GM12872 (cell line): ENCODE measurements at regions not wholly inside any gene's neighbourhood (a gene's known extent, or its start where the extent isn't known, plus 50 kb on each side); places are given as distances from the start of the nearest gene placed in this dataset.

ENCODE experiments used
- CTCF ChIP-seq: IDR thresholded peaks from 3 replicates; pipeline ENCODE4 v1.5.1; 2011; ENCODE audit warnings: low read depth, mild to moderate bottlenecking, low read length, moderate library complexity; ENCODE audit not compliant: insufficient read depth

GRCh38 chr6:8218861-8219260 is 116.5 kb upstream of the EEF1E1 start:
- TF ChIP-seq CTCF, result no peak

- no peak for TF ChIP-seq CTCF
Measured at GRCh38 chr6:8215631-8216030, 113.3 kb upstream of the EEF1E1 start.

DNA sequence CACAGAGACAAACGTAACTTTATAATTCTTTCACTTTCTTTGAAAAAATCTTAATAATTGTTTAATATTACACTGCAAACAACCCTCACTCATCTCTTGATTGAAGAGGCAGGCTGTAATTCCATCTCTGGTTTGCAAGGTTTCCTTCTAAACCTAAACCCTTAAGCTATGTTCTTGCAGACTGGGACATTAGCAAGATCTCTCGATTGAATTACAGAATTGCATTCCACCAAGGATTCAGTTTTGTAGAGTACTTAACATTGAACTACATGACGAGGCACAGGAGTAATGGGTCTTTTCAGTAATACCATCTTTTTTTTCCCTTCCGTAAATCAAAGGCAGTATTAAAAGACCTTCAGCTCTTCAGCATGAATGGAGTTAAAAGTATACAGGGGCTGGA is 111.6 kb upstream of the EEF1E1 start:
- TF ChIP-seq CTCF, result no peak

- no peak for TF ChIP-seq CTCF
Measured at GRCh38 chr6:8212720-8213434, 110.5 kb upstream of the EEF1E1 start.

- no peak for TF ChIP-seq CTCF
Measured at GRCh38 chr6:8207869-8208191, 105.5 kb upstream of the EEF1E1 start.

DNA sequence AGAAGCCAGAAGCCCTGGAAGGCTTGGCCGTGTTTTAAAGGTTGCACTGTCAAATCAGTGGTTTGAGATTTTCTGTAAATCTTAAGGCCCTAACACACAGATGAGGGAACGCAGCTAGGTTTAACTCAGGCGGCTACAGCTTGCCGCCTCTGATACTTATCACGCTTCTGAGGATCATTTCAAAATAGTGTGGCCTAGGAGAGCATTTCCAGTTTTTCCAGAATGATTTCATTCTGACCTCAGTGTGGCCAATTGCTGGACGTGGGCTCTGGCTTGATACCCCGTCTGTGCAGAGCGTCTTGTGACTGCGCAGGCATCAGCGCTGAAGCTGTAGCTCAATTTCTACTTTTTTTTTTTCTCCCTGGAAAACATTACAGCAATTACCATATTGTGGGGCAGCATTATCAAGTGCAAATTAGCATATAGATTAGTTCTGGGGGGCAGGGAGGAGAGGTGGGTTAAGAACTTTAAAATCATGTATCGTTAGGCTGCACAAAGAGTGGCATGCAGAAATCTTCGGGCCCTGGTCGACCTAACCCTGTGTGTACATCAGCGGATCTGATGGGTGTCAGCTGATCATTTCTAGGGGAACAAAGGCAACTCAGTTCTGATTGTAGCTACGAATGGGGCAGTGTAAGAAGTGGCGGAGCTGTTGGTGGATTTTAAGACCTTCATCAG is 105.0 kb upstream of the EEF1E1 start:
- no peak for TF ChIP-seq CTCF

DNA sequence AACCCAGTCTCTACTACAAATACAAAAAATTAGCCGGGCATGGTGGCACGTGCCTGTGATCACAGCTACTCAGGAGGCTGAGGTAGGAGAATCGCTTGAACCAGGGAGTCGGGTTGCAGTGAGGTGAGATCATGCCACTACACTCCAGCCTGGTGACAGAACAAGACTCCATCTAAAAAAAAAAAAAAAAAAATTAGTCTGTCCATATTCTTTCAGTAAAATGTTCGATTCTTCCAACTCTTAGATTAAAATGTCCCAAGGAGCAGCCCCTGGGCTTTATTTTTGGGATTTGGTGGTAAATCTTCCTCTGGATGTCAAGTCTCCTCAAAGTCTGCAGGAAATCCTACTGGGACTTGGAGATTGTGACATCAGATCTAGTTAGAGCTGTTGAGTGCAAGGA is 101.0 kb upstream of the EEF1E1 start:
- TF ChIP-seq CTCF, result no peak
